Stromal cell of bone marrow (primary cell): ENCODE measurements at regions not wholly inside any gene's neighbourhood (a gene's known extent, or its start where the extent isn't known, plus 50 kb on each side); places are given as distances from the start of the nearest gene placed in this dataset.

Experiments used
- DNase-seq: peaks from one replicate; pipeline ENCODE4 v3.0.0-alpha.2; 2012; ENCODE audit warnings: low read depth

- peak; percentile 70 for DNase-seq
Measured at GRCh38 chr17:17398188-17398942, 78.4 kb upstream of the MED9 start.

- DNase-seq, result no peak
Measured at GRCh38 chr17:17398943-17399926, 77.6 kb upstream of the MED9 start.

- no peak for DNase-seq
Measured at GRCh38 chr17:17400070-17400469, 76.7 kb upstream of the MED9 start.

GRCh38 chr17:17400566-17401184 lies 76.1 kb upstream of the MED9 start:
- no peak for DNase-seq

- peak; percentile 40 for DNase-seq
Measured at GRCh38 chr17:17401271-17401781, 75.5 kb upstream of the MED9 start.

GRCh38 chr17:17402558-17402957 lies 74.2 kb upstream of the MED9 start:
- DNase-seq, result no peak

GRCh38 chr17:17403065-17403464 lies 73.7 kb upstream of the MED9 start:
- DNase-seq, result no peak

- no peak for DNase-seq
Measured at GRCh38 chr17:17403899-17404576, 72.8 kb upstream of the MED9 start.

- DNase-seq, result no peak
Measured at GRCh38 chr17:17405673-17406072, 71.1 kb upstream of the MED9 start.

- no peak for DNase-seq
Measured at GRCh38 chr17:17406225-17406624, 70.6 kb upstream of the MED9 start.

GRCh38 chr17:17408236-17408794 lies 68.5 kb upstream of the MED9 start:
- peak; percentile 81 for DNase-seq

GRCh38 chr17:17410357-17410756 lies 66.4 kb upstream of the MED9 start:
- DNase-seq, result no peak

GRCh38 chr17:17411692-17412091 lies 65.1 kb upstream of the MED9 start:
- no peak for DNase-seq

- peak; percentile 63 for DNase-seq
Measured at GRCh38 chr17:17412326-17412725, 64.5 kb upstream of the MED9 start.

GRCh38 chr17:17413215-17413792 lies 63.5 kb upstream of the MED9 start:
- DNase-seq, result no peak

GRCh38 chr17:17413821-17414220 lies 63.0 kb upstream of the MED9 start:
- no peak for DNase-seq

GRCh38 chr17:17414341-17414805 lies 62.4 kb upstream of the MED9 start:
- peak; percentile 91 for DNase-seq

GRCh38 chr17:17415006-17415405 lies 61.8 kb upstream of the MED9 start:
- DNase-seq, result no peak

GRCh38 chr17:17416007-17416399 lies 60.8 kb upstream of the MED9 start:
- peak; percentile 68 for DNase-seq

GRCh38 chr17:17416400-17417360 lies 60.1 kb upstream of the MED9 start:
- DNase-seq, result peak; percentile 77
